Activated CD4-positive, alpha-beta T cell treated with anti-CD3 and anti-CD28 coated beads for 36 hours (primary cell): ENCODE measurements at regions not wholly inside any gene's neighbourhood (a gene's known extent, or its start where the extent isn't known, plus 50 kb on each side); places are given as distances from the start of the nearest gene placed in this dataset.

Source experiments
- ATAC-seq: fragments of 200-7000 bp; cut with Tn5 transposase; one replicate; pipeline ENCODE4 v1.10.0; 2021; ENCODE audit warnings: mild to moderate bottlenecking, moderate library complexity
- CTCF ChIA-PET: fragments of 350-600 bp; sonication (Branson Sonifier 250); formaldehyde crosslinking; loops from one replicate; lab custom pipeline; 2021; ENCODE audit warnings: antibody characterized with exemption; lab: Charles Lee
- POLR2A ChIA-PET: fragments of 350-600 bp; sonication (Branson Sonifier 250); formaldehyde crosslinking; loops from one replicate; lab custom pipeline; 2021; ENCODE audit warnings: antibody characterized with exemption, inconsistent platforms; lab: Charles Lee
- DNase-seq: peaks from one replicate; pipeline ENCODE4 v3.0.0-alpha.2; 2020
- H3K27ac Mint-ChIP-seq: one replicate; pipeline ENCODE4 v1.8.0; 2021; ENCODE audit warnings: mixed read lengths
- H3K27me3 Mint-ChIP-seq: one replicate; pipeline ENCODE4 v1.8.0; 2021; ENCODE audit warnings: mixed read lengths
- H3K36me3 Mint-ChIP-seq: one replicate; pipeline ENCODE4 v1.8.0; 2021; ENCODE audit warnings: low read depth, mixed read lengths
- H3K4me1 Mint-ChIP-seq: one replicate; pipeline ENCODE4 v1.8.0; 2021; ENCODE audit warnings: mixed read lengths
- H3K4me3 Mint-ChIP-seq: one replicate; pipeline ENCODE4 v1.8.0; 2021; ENCODE audit warnings: mild to moderate bottlenecking, moderate library complexity, mixed read lengths
- H3K9me3 Mint-ChIP-seq: one replicate; pipeline ENCODE4 v1.8.0; 2021; ENCODE audit warnings: low read depth, mixed read lengths
- intact Hi-C, 2 experiments: fragments of 100-400 bp; cut with DNase I in 1 of 2; cut with micrococcal nuclease in 1 of 2; formaldehyde crosslinking; loops; one replicate each; pipeline versions ENCODE4 v1.14.2 to v1.15.1; 2022 to 2024; cut with DNase I, micrococcal nuclease

DNA sequence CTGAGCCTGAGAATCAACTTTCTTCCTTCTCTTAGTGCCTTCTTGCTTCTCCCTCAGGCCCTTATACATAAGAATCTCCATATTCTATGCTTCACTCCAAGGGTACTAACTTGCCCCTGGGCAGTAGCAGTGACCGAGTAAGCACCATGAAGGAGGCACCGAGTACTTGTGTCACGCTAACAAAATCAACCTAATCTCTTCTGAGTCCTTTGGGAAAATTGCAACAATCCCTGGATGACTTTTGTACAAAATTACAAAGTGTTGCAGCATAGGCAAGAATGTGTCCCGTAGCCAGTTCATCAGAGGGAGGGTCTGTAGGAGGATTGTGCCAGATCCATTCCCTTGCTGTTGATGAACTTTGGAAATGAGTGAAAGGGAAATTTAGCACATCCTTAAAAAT, 80.4 kb upstream of the EEPD1 start:
- DNase-seq, result no peak
- intact Hi-C loops, result no loop called here
- no peak overlapping the region for H3K27ac Mint-ChIP-seq
- ATAC-seq, result no peak
- H3K36me3 Mint-ChIP-seq, result no peaks in the 10 kb centered on the region
- H3K27me3 Mint-ChIP-seq, result peaks cover 2% of the 10 kb centered on the region
- no peaks in the 10 kb centered on the region for H3K4me1 Mint-ChIP-seq
- no peak overlapping the region for H3K4me3 Mint-ChIP-seq
- ChIA-PET CTCF (no interaction called here), POLR2A (no interaction called here)
- H3K9me3 Mint-ChIP-seq, result no peaks in the 10 kb centered on the region

DNA sequence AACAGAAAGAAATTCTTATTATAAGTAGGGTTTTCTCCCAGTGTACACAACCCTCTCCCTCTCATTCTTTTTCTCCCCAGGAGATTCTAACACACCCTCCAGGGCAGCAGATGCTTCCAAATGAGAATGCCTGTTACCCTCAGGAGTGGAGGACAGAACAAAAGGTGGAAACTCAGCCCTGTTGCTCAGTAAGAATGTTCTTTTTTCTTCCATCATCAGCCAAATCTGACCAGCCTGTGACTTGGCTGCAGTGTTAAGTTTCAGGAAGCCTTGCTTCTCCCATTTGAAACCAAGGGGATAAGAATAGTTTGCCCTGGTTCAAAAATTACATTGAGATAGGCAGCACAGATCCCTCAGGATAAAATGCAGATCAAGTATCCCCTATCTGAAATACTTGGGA, 77.5 kb upstream of the EEPD1 start:
- Mint-ChIP-seq H3K9me3 (no peaks in the 10 kb centered on the region), H3K27me3 (peaks cover 2% of the 10 kb centered on the region), H3K27ac (no peak overlapping the region), H3K4me3 (no peak overlapping the region), H3K4me1 (no peaks in the 10 kb centered on the region), H3K36me3 (no peaks in the 10 kb centered on the region)
- ATAC-seq (no peak), DNase-seq (no peak)
- intact Hi-C loops, result no loop called here
- POLR2A ChIA-PET, result no interaction called here
- CTCF ChIA-PET, result no interaction called here

DNA sequence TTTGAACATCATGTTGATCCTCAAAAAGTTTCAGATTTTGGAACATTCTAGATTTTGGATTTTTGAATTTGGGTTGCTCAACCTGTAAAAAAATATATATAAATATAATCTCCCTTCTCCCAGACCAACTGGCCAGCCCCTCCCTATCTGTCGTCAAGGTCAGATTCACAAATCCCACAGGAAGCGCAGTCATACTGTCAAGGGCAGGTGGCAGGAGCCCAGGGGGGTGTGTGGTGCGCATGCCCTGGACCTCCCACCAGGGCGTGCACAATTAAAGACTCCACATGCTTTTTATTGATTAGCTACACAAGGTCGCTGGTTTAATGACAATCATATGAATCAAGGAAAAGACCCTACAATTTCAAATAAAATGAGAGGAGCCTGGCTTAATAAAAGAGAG, 77.0 kb upstream of the EEPD1 start:
- POLR2A ChIA-PET, result interaction anchor here (0.6 kb wide), 1 partner anchor 55 kb away, joined by 3 read pairs; no protein-coding TSS in a partner anchor
- H3K27me3 Mint-ChIP-seq, result peaks cover 2% of the 10 kb centered on the region
- no peaks in the 10 kb centered on the region for H3K36me3 Mint-ChIP-seq
- H3K4me3 Mint-ChIP-seq, result no peak overlapping the region
- intact Hi-C loops, result no loop called here
- DNase-seq, result no peak
- H3K9me3 Mint-ChIP-seq, result no peaks in the 10 kb centered on the region
- ATAC-seq, result no peak
- H3K27ac Mint-ChIP-seq, result no peak overlapping the region
- CTCF ChIA-PET, result no interaction called here
- no peaks in the 10 kb centered on the region for H3K4me1 Mint-ChIP-seq

DNA sequence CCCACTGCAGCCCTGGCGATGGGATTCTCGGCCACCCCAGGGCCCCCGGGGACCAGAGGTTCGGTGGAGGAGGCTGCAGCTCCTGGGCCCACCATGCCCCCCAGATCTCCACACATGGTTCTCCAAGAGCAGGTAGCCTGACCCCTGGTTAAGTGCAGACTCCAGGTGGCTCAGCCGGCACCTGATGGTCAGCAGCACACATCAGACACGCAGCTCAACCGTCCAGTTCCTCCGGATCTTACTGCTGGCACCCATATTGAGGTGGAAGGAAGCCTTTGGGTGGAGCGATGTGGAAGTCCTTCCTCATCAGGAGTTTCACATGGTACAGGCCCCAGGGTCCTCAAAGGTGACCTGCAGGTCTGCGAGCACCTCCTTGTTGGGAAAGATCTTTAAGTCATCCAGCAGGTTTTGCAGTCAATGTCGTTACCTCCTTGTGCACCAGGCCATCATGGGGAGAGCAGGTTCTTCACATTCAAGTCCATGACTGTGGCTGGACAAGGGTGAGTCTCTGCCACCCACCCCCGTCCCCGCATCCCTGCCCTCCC, 74.2 kb upstream of the EEPD1 start:
- Mint-ChIP-seq H3K27ac (no peak overlapping the region), H3K36me3 (no peaks in the 10 kb centered on the region)

DNA sequence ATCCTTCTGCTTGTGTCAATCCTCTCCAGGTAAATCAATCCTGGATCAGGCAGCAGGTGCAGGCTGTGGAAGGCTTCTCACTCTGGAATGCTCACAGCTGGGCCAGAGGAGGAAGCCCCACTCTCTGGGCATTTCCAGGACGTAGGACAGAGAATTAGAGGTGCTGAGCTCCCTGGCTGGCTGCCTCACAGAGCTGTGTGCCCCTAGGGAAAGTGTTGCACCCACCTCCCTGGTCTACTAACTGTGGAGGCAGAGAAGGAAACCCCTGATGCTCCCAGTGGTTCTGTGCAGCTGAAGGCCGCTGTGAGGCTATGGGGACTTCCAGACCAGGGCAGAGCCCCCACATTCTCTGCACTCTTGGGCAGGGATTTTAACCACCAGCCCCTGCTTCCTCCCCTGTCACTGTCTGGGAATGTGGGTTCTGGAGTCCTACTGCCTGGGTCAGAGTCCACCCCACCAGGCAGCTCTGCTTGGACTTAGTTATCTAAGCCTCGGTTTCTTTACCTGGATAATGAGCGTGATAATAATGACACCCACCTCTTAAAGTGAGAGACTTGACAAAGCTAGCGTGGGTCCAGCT, 73.5 kb upstream of the EEPD1 start:
- no peaks in the 10 kb centered on the region for H3K36me3 Mint-ChIP-seq
- H3K27me3 Mint-ChIP-seq, result no peaks in the 10 kb centered on the region
- ATAC-seq, result no peak
- H3K4me3 Mint-ChIP-seq, result no peak overlapping the region
- no peaks in the 10 kb centered on the region for H3K9me3 Mint-ChIP-seq
- H3K27ac Mint-ChIP-seq, result no peak overlapping the region
- ChIA-PET POLR2A (no interaction called here), CTCF (no interaction called here)
- H3K4me1 Mint-ChIP-seq, result no peaks in the 10 kb centered on the region
- intact Hi-C loops, result no loop called here
- no peak for DNase-seq

More for the DNA sequence above, 74.2 kb upstream of the EEPD1 start:
- Mint-ChIP-seq H3K4me1 (no peaks in the 10 kb centered on the region), H3K9me3 (no peaks in the 10 kb centered on the region), H3K27me3 (no peaks in the 10 kb centered on the region), H3K4me3 (no peak overlapping the region)
- DNase-seq, result no peak
- CTCF ChIA-PET, result interaction anchor here (0.6 kb wide), 1 partner anchor 236 kb away, joined by 3 read pairs; no protein-coding TSS in a partner anchor
- intact Hi-C loops, result no loop called here
- no peak for ATAC-seq
- POLR2A ChIA-PET, result no interaction called here

DNA sequence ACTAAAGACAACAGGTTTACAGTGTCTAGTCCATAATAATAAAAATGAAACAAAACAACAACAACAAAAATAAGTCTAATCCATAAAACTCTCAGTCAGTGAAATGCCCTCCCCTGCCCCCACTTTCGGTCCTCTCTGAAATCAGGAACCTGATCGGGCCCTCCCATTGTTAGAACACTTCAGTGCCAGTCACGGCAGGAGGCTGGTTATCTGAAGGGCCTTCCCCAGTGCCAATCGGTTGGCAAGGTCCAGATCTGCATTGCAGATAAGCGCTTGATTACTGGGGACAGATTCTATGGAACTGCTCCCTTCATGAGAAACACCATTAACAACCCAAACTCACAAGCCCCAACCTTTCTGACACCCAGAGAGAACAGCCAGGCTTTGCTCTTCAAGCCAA, 72.2 kb upstream of the EEPD1 start:
- H3K27me3 Mint-ChIP-seq, result no peaks in the 10 kb centered on the region
- POLR2A ChIA-PET, result no interaction called here
- DNase-seq, result no peak
- ATAC-seq, result no peak
- no peaks in the 10 kb centered on the region for H3K36me3 Mint-ChIP-seq
- CTCF ChIA-PET, result interaction anchor here (0.6 to 0.9 kb wide), 2 partner anchors 11 to 300 kb away, joined by 3 to 5 read pairs; no protein-coding TSS in a partner anchor
- H3K4me3 Mint-ChIP-seq, result no peak overlapping the region
- no peaks in the 10 kb centered on the region for H3K9me3 Mint-ChIP-seq
- H3K27ac Mint-ChIP-seq, result no peak overlapping the region
- H3K4me1 Mint-ChIP-seq, result no peaks in the 10 kb centered on the region
- intact Hi-C loops, result no loop called here

DNA sequence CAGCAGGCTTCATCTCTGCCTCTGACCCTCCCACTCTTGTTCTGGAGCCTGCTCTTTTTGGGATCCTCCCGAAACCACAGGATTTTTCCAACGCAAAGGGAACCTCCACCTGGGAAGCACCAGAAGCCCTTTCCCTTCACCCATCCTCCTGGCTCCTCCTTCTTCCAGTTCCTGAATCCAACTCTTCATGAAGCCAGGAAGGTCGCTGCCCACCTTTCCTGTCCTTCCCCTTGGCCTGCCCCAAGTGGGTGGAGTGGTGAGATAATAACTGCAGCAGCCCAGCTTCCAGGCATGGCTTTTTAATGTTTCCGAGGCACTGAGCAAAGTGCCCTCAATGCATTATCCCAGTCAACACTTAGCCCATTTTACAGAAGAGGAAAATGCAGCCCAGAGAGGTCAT, 70.8 kb upstream of the EEPD1 start:
- Mint-ChIP-seq H3K9me3 (no peaks in the 10 kb centered on the region), H3K36me3 (no peaks in the 10 kb centered on the region), H3K27me3 (no peaks in the 10 kb centered on the region), H3K4me3 (no peak overlapping the region), H3K4me1 (no peaks in the 10 kb centered on the region), H3K27ac (no peak overlapping the region)
- POLR2A ChIA-PET, result no interaction called here
- CTCF ChIA-PET, result interaction anchor here (1.2 kb wide), 1 partner anchor 33 kb away, joined by 5 read pairs; no protein-coding TSS in a partner anchor
- intact Hi-C loops, result no loop called here
- DNase-seq, result no peak
- ATAC-seq, result no peak

DNA sequence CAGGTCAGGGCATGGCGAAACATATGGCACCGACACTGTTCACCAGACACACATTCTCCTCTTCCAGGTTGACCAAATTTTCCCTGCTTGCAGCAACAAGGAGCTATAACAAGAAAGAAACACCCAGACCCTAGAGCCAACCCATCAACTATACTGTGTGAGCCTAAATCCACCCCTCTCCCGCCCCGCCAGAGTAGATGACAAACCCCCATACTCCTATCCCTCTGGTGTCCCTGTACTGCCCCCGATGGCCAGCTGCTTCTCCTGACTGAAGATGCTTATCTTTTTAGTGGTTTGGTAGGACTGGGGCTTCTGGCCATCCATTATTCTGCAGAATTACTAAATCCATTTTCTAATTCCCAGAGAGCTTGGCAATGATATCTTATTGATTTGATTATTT, 70.1 kb upstream of the EEPD1 start:
- POLR2A ChIA-PET, result no interaction called here
- Mint-ChIP-seq H3K4me3 (no peak overlapping the region), H3K27ac (no peak overlapping the region), H3K4me1 (no peaks in the 10 kb centered on the region), H3K36me3 (no peaks in the 10 kb centered on the region), H3K27me3 (no peaks in the 10 kb centered on the region), H3K9me3 (no peaks in the 10 kb centered on the region)
- ATAC-seq, result no peak
- no peak for DNase-seq
- CTCF ChIA-PET, result interaction anchor here (1.2 kb wide), 1 partner anchor 34 kb away, joined by 5 read pairs; no protein-coding TSS in a partner anchor
- intact Hi-C loops, result no loop called here

DNA sequence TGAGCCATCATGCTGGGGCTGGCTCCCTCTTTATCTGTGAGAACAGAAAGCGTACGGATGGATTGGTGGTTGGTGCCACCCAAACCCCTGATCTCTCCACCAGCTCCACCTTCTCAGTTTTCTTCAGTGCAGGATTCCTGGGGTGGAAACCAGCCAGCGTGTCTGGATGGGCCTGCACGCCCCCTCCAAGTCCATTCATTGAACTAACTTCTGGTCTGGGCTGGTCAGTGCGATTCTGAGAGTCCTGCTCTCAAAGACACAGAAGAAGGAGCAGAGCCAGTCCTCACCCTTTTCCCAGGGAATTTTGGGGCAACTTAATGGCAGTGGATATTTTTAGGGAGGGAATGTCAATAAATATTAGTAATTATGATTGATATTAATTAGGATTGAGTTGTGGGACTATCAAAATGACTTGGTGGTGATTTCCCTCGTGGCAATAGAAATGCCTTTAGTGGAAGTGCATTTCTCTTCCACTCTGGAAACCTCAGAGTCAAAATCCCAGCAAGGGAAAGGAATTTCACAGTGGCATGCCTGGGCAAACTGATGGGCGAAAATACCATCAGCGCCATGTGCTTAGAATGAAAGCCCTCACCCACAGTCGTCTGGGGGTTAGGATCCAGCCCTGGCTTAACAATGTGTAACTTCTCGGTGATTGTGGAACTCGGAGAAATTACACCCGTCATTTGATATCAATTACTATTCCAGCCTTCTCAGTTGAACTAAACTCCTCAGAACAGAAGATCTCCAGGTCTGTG, 69.3 kb upstream of the EEPD1 start:
- Mint-ChIP-seq H3K9me3 (peaks cover 7% of the 10 kb centered on the region), H3K36me3 (no peaks in the 10 kb centered on the region), H3K27me3 (no peaks in the 10 kb centered on the region), H3K4me3 (no peak overlapping the region), H3K27ac (no peak overlapping the region), H3K4me1 (no peaks in the 10 kb centered on the region)
- CTCF ChIA-PET, result interaction anchor here (1.2 kb wide), 1 partner anchor 35 kb away, joined by 5 read pairs; no protein-coding TSS in a partner anchor
- POLR2A ChIA-PET, result no interaction called here
- ATAC-seq (no peak), DNase-seq (no peak)
- intact Hi-C loops, result no loop called here

DNA sequence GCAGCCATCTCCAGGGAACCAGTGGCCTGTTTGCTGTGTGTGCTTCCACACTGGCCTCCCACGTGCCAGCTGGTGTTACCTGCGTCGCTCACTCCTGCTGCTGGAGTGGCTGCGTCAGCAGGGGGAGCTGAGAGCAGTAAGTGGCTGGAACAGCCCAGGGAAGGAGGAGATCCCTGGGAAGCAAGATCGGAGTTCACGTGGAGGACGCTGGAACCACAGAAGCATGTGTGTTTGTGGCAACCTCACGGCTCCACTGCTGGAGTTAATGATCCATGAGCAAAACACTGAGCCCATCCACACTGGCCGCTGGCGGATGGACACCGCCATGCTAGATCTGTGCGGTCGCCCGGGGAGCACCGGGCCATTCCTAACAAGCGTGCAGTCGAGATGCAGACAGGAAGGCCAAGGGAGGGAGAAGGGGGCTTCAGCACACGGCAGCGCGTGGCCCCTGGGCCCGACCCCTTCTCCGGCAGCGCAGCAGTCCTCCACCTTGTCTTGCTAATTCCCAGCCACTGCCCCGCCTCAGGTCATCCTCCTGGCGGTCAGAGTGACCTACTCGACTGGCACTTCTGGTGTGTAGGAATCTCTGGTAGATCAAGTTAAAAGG, 68.5 kb upstream of the EEPD1 start:
- CTCF ChIA-PET, result no interaction called here
- Mint-ChIP-seq H3K4me3 (no peak overlapping the region), H3K9me3 (peaks cover 7% of the 10 kb centered on the region), H3K36me3 (no peaks in the 10 kb centered on the region), H3K27me3 (no peaks in the 10 kb centered on the region), H3K4me1 (no peaks in the 10 kb centered on the region), H3K27ac (no peak overlapping the region)
- intact Hi-C loops, result no loop called here
- DNase-seq (no peak), ATAC-seq (no peak)
- POLR2A ChIA-PET, result no interaction called here

DNA sequence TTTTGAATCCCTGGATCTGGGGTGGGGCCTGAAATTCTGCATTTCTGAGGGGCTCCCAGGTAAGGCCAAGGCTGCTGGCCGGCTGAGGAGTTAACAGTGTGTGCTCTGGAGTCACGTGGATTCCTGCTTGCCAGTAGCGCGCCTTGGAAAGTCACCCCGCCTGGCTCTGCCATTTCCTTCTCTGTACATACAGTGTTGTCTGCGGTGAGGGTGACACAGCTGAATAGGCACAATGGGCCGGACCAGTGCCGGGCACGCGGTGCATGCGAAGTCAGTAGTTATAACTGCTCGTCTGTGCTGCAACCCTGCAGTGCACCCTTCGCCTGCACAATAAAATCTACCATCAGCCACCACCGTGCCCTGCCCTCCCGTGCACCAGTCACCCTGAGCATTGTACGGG, 68.0 kb upstream of the EEPD1 start:
- H3K9me3 Mint-ChIP-seq, result peaks cover 7% of the 10 kb centered on the region
- H3K36me3 Mint-ChIP-seq, result no peaks in the 10 kb centered on the region
- no peak overlapping the region for H3K4me3 Mint-ChIP-seq

More for the DNA sequence above, 68.0 kb upstream of the EEPD1 start:
- DNase-seq (no peak), ATAC-seq (no peak)
- no peak overlapping the region for H3K27ac Mint-ChIP-seq
- ChIA-PET CTCF (no interaction called here), POLR2A (no interaction called here)
- no peaks in the 10 kb centered on the region for H3K4me1 Mint-ChIP-seq
- no peaks in the 10 kb centered on the region for H3K27me3 Mint-ChIP-seq
- intact Hi-C loops, result no loop called here
